OCI-LY7 (cell line): ENCODE measurements at regions not wholly inside any gene's neighbourhood (a gene's known extent, or its start where the extent isn't known, plus 50 kb on each side); places are given as distances from the start of the nearest gene placed in this dataset.

Experiments used
- BruUV-seq: library from RNA; stranded (reverse); fragments of 400-500 nt; replicated peaks from 2 replicates; lab custom pipeline; 2021; lab: Mats Ljungman, UMichigan
- CTCF ChIA-PET: fragments of 300-600 bp; sonication (Branson Sonifier 250); formaldehyde crosslinking; loops from one replicate; lab custom pipeline; 2022; ENCODE audit warnings: antibody characterized with exemption; ENCODE audit not compliant: unreplicated experiment; lab: Charles Lee
- POLR2A ChIA-PET: fragments of 300-600 bp; sonication (Branson Sonifier 250); formaldehyde crosslinking; loops from one replicate; lab custom pipeline; 2022; ENCODE audit warnings: antibody characterized with exemption; lab: Charles Lee
- DNase-seq: peaks from one replicate; pipeline ENCODE4 v3.0.0-alpha.2; 2015; ENCODE audit warnings: low spot score
- H2AFZ ChIP-seq: fragments of 200-600 bp; sonication (generic), shearing (Covaris generic); 2 replicates; pipeline ENCODE4 v1.6.1; 2014; ENCODE audit warnings: mild to moderate bottlenecking, antibody characterized with exemption, low read length, moderate library complexity
- H3K27ac ChIP-seq: fragments of 200-600 bp; sonication (generic); 2 replicates; pipeline ENCODE4 v1.5.1; 2014; ENCODE audit warnings: mixed run types, low read depth, mild to moderate bottlenecking, moderate library complexity, low read length, inconsistent platforms; ENCODE audit not compliant: poor library complexity, severe bottlenecking
- H3K36me3 ChIP-seq: fragments of 200-600 bp; sonication (generic); 2 replicates; pipeline ENCODE4 v1.6.1; 2014; ENCODE audit warnings: mild to moderate bottlenecking, antibody characterized with exemption, low read length, moderate library complexity, mixed read lengths; ENCODE audit not compliant: insufficient read depth
- H3K4me1 ChIP-seq: fragments of 200-600 bp; sonication (generic); 2 replicates; pipeline ENCODE4 v1.5.1; 2014; ENCODE audit warnings: mild to moderate bottlenecking, low read length; ENCODE audit not compliant: insufficient read depth, poor library complexity, severe bottlenecking
- H3K4me2 ChIP-seq: fragments of 200-600 bp; sonication (generic); 2 replicates; pipeline ENCODE4 v1.6.1; 2014; ENCODE audit warnings: mild to moderate bottlenecking, low read length
- H3K4me3 ChIP-seq: fragments of 200-600 bp; sonication (generic); 2 replicates; pipeline ENCODE4 v1.5.1; 2014; ENCODE audit warnings: mild to moderate bottlenecking, low read depth, low read length; ENCODE audit not compliant: poor library complexity, severe bottlenecking
- H3K79me2 ChIP-seq: fragments of 200-600 bp; sonication (generic); 2 replicates; pipeline ENCODE4 v1.6.1; 2016; ENCODE audit warnings: low read depth, mild to moderate bottlenecking, low read length, moderate library complexity, mixed read lengths; ENCODE audit not compliant: insufficient read depth
- H3K9me2 ChIP-seq: fragments of 200-600 bp; sonication (generic); 2 replicates; pipeline ENCODE4 v1.6.1; 2016; ENCODE audit warnings: mild to moderate bottlenecking, low read length, mixed read lengths; ENCODE audit not compliant: insufficient read depth
- H3K9me3 ChIP-seq: fragments of 200-600 bp; sonication (generic); 2 replicates; pipeline ENCODE4 v1.6.1; 2014; ENCODE audit warnings: mild to moderate bottlenecking, mixed run types, low read length, mixed read lengths
- H4K20me1 ChIP-seq: fragments of 200-600 bp; sonication (generic); 2 replicates; pipeline ENCODE4 v1.6.1; 2014; ENCODE audit warnings: mild to moderate bottlenecking, antibody characterized with exemption, low read length, moderate library complexity, mixed read lengths; ENCODE audit not compliant: insufficient read depth
- CTCF ChIP-seq: fragments of 200-600 bp; sonication (generic); conservative IDR thresholded peaks from 2 replicates; pipeline ENCODE4 v1.5.1; 2014; ENCODE audit warnings: mild to moderate bottlenecking, antibody characterized with exemption, low read length, moderate library complexity, mixed read lengths
- EZH2phosphoT487 ChIP-seq: fragments of 200-600 bp; sonication (generic); IDR thresholded peaks from 2 replicates; pipeline ENCODE4 v1.6.1; 2018; ENCODE audit warnings: low read depth, borderline replicate concordance, mild to moderate bottlenecking, mixed run types, antibody characterized with exemption, low read length, moderate library complexity, mixed read lengths
- intact Hi-C: fragments of 100-400 bp; cut with micrococcal nuclease; formaldehyde crosslinking; loops from one replicate; pipeline ENCODE4 v1.10.0; 2022; ENCODE audit not compliant: unreplicated experiment

GRCh38 chr15:100801256-100801900, 78.3 kb upstream of the ALDH1A3 start:
- H3K4me1 ChIP-seq: no peaks in the 10 kb centered on the region
- no peaks in the 10 kb centered on the region for H3K9me3 ChIP-seq
- no peaks in the 10 kb centered on the region for H3K36me3 ChIP-seq
- DNase-seq: no peak
- no peak overlapping the region for H3K4me3 ChIP-seq
- ChIA-PET POLR2A (no interaction called here), CTCF (no interaction called here)
- intact Hi-C loops: no loop called here
- no peak for TF ChIP-seq EZH2phosphoT487
- TF ChIP-seq CTCF: no peak
- no peaks in the 10 kb centered on the region for H3K9me2 ChIP-seq
- H3K4me2 ChIP-seq: no peak overlapping the region
- no peaks in the 10 kb centered on the region for H4K20me1 ChIP-seq
- H3K27ac ChIP-seq: no peak overlapping the region
- H2AFZ ChIP-seq: no peak overlapping the region
- no peaks in the 10 kb centered on the region for H3K79me2 ChIP-seq
- BruUV-seq: no TSS peak

DNA sequence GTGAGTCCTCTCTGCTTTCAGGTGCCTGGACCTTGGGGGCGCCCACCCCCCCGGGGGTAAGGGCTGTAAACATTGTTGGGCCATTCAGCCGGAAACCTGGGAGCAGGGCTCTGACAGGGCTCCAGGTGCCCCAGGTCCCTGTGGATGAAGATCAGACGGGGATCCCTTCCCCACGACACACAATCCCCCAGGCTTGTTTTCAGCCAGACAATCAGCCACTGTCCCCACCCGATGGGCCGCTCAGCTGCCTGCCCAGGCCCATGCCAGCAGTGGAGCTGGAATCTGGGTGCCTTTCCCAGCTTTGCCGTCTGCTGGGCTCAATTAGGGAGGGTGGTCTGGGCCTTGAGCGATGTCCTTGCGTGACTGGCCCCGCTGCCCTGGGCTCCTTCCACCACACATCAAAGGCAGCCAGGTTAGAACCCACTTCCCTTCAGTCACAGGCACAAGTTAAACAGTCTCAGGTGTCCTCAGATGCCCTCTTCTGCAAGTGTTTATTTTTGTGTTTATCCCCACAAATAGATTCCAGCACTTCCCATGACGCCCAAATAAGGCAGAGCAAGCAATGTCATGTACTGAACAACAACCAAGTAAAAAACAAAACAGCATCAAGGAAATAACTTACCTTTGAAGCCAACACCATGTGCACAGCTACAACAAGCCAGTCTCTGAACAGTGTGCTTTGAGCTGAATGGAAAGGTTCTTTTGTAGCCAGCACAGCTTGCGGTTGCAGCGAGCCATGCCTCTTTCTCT, 77.0 kb upstream of the ALDH1A3 start:
- no peak for DNase-seq
- ChIA-PET CTCF (no interaction called here), POLR2A (no interaction called here)
- Histone ChIP-seq H3K27ac (no peak overlapping the region), H3K9me2 (no peaks in the 10 kb centered on the region), H3K79me2 (no peaks in the 10 kb centered on the region), H3K9me3 (no peaks in the 10 kb centered on the region), H4K20me1 (no peaks in the 10 kb centered on the region), H3K4me2 (no peak overlapping the region), H3K4me1 (no peaks in the 10 kb centered on the region), H3K4me3 (no peak overlapping the region), H2AFZ (no peak overlapping the region), H3K36me3 (no peaks in the 10 kb centered on the region)
- BruUV-seq: no TSS peak
- no peak for TF ChIP-seq EZH2phosphoT487
- TF ChIP-seq CTCF: no peak
- intact Hi-C loops: no loop called here

GRCh38 chr15:100803171-100803440, 76.5 kb upstream of the ALDH1A3 start:
- Histone ChIP-seq H4K20me1 (no peaks in the 10 kb centered on the region), H3K4me1 (no peaks in the 10 kb centered on the region), H3K9me3 (no peaks in the 10 kb centered on the region), H3K4me3 (no peak overlapping the region), H3K9me2 (no peaks in the 10 kb centered on the region), H2AFZ (no peak overlapping the region), H3K27ac (no peak overlapping the region), H3K79me2 (no peaks in the 10 kb centered on the region), H3K36me3 (no peaks in the 10 kb centered on the region), H3K4me2 (no peak overlapping the region)
- ChIA-PET CTCF (no interaction called here), POLR2A (no interaction called here)
- intact Hi-C loops: no loop called here
- DNase-seq: no peak
- TF ChIP-seq CTCF (no peak), EZH2phosphoT487 (no peak)
- BruUV-seq: no TSS peak
